ENCODE measurements at regions not wholly inside any gene's neighbourhood (a gene's known extent, or its start where the extent isn't known, plus 50 kb on each side); places are given as distances from the start of the nearest gene placed in this dataset.
"Not testable (repeated sequence)": the region's sequence is repeated elsewhere in the genome, so short reads cannot be mapped to it uniquely, and the experiment has no call there.

DNA sequence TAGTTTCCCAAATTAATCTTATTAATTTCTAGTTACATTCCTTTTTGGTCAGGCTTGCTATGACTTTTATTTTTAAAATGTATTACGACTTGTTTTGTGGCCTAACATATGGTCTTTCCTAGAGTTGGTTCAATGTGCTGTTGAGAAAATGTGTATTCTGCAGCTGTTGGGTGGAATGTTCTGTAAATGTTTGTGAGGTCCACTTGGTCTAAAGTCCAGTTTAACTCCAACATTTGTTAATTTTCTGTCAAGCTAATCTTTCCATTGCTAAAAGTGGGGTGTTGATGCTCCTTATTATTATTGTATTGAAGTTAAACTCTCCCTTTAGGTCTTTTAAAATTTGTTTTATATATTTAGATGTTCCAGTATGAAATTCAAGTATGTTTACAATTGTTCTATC lies 1010.8 kb upstream of the EDIL3 start:
- Histone ChIP-seq H3K27ac (no peak overlapping the region), H3K9me3 (peaks cover 6% of the 10 kb centered on the region), H3K4me3 (no peak overlapping the region), H3K4me1 (no peaks in the 10 kb centered on the region), H3K27me3 (no peaks in the 10 kb centered on the region), H3K36me3 (no peaks in the 10 kb centered on the region)
- intact Hi-C loops (cut with DNase I) = no loop called here
- TF ChIP-seq CTCF (IDR thresholded peaks at IDR 0.05) = no peak
- DNase-seq (no peak), ATAC-seq (no peak)

DNA sequence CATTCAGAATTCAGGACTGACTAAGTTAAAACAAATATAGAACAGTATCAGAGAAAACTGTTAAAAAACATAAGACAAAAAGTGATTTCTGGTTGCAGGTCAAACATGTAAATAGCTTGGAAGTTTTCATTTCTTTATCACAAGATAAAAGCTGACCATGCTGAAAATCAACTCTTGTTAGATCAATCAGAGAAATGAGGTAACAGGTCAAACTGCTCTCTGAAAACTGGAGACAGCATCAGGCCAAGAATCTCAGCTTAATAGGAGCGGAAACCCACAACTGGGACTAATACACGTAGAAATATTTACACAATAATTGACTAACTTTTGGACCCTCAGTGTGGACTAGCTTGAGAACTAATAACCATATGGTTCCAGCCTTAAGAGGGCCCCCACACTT lies 1012.8 kb upstream of the EDIL3 start:
- ATAC-seq (no peak), DNase-seq (no peak)
- intact Hi-C loops (cut with DNase I) = no loop called here
- Histone ChIP-seq H3K9me3 (peaks cover 6% of the 10 kb centered on the region), H3K4me1 (no peaks in the 10 kb centered on the region), H3K27me3 (no peaks in the 10 kb centered on the region), H3K4me3 (no peak overlapping the region), H3K36me3 (no peaks in the 10 kb centered on the region), H3K27ac (no peak overlapping the region)
- no peak for TF ChIP-seq CTCF (IDR thresholded peaks at IDR 0.05)

DNA sequence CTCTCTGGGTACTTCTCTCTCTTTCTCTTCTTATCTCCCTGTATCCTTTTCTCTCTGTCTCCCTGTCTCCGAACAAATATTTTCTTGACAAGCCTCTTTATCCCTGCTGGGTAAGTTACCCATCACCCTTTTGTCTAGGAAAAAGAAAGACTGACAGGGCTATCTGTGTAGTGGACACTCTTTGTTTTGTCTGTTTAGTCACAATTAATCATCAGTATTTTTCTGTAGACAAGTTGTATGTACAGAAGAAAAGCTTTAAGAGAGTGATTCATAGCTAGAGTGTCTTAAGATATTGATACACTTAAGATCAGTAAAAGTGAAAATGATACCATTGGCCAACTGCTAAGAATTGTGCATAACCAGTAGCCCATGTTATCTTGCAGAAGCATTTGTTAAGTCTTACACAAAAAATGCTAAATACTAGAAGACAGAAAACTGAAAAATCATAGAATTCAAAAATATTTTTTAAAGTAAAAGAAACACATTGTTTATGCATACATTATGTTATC lies 1043.8 kb upstream of the EDIL3 start:
- TF ChIP-seq CTCF (IDR thresholded peaks at IDR 0.05) = no peak
- ATAC-seq (no peak), DNase-seq (no peak)
- intact Hi-C loops (cut with DNase I) = no loop called here
- H3K9me3 ChIP-seq = no peaks in the 10 kb centered on the region
- H3K27me3 ChIP-seq = no peaks in the 10 kb centered on the region
- no peak overlapping the region for H3K27ac ChIP-seq
- H3K4me3 ChIP-seq = no peak overlapping the region
- no peaks in the 10 kb centered on the region for H3K4me1 ChIP-seq
- no peaks in the 10 kb centered on the region for H3K36me3 ChIP-seq

GRCh38 chr5:85431726-85432125 lies 1047.0 kb upstream of the EDIL3 start:
- H3K9me3 ChIP-seq; ATAC-seq; H3K27ac ChIP-seq; H3K4me3 ChIP-seq; H3K4me1 ChIP-seq; H3K36me3 ChIP-seq; DNase-seq; intact Hi-C loops (cut with DNase I); H3K27me3 ChIP-seq: not testable (repeated sequence)

- DNase-seq (no peak), ATAC-seq (no peak)
- intact Hi-C loops (cut with DNase I) = no loop called here
- no peak for TF ChIP-seq CTCF (IDR thresholded peaks at IDR 0.05)
- Histone ChIP-seq H3K27ac (no peak overlapping the region), H3K36me3 (no peaks in the 10 kb centered on the region), H3K4me3 (no peak overlapping the region), H3K27me3 (no peaks in the 10 kb centered on the region), H3K4me1 (no peaks in the 10 kb centered on the region), H3K9me3 (no peaks in the 10 kb centered on the region)
These were observed 1056.5 kb upstream of the EDIL3 start for GRCh38 chr5:85441156-85441555.

- intact Hi-C loops (cut with DNase I) = no loop called here
- Histone ChIP-seq H3K4me1 (no peaks in the 10 kb centered on the region), H3K27me3 (no peaks in the 10 kb centered on the region), H3K36me3 (no peaks in the 10 kb centered on the region), H3K27ac (no peak overlapping the region), H3K9me3 (no peaks in the 10 kb centered on the region), H3K4me3 (no peak overlapping the region)
- DNase-seq = no peak
- no peak for TF ChIP-seq CTCF (IDR thresholded peaks at IDR 0.05)
- ATAC-seq = no peak
These were observed 1057.2 kb upstream of the EDIL3 start for GRCh38 chr5:85441853-85442252.
